ENCODE measurements at regions not wholly inside any gene's neighbourhood (a gene's known extent, or its start where the extent isn't known, plus 50 kb on each side); places are given as distances from the start of the nearest gene placed in this dataset.

GRCh38 chr2:14015113-14015630 lies 617.3 kb upstream of the LRATD1 start:
- TF ChIP-seq CTCF (IDR thresholded peaks at IDR 0.05; ENCODE audit: insufficient read depth, low read length, poor library complexity, severe bottlenecking) (no peak), EZH2phosphoT487 (conservative IDR thresholded peaks at IDR 0.05; ENCODE audit: low read length) (no peak)
- Histone ChIP-seq H3K79me2 (ENCODE audit: insufficient read depth, low read length) (no peaks in the 10 kb centered on the region), H3K9ac (ENCODE audit: low read length) (no peak overlapping the region), H3K27ac (ENCODE audit: low read depth, low read length) (no peak overlapping the region), H3K4me2 (ENCODE audit: low read depth, low read length, poor library complexity, severe bottlenecking) (no peak overlapping the region), H3K27me3 (ENCODE audit: low read length) (no peaks in the 10 kb centered on the region), H2AFZ (ENCODE audit: low read depth, low read length, severe bottlenecking) (no peak overlapping the region), H3K9me3 (ENCODE audit: insufficient read depth, low read length) (no peaks in the 10 kb centered on the region), H4K20me1 (ENCODE audit: low read depth, low read length) (no peaks in the 10 kb centered on the region), H3K9me2 (replicated peaks; ENCODE audit: insufficient read depth, low read length) (no peaks in the 10 kb centered on the region), H3K36me3 (ENCODE audit: low read length) (no peaks in the 10 kb centered on the region), H3F3A (ENCODE audit: insufficient read depth) (no peaks in the 10 kb centered on the region), H3K4me3 (ENCODE audit: insufficient read depth, low read length, poor library complexity, severe bottlenecking) (no peak overlapping the region)

GRCh38 chr2:14016289-14016955 lies 616.1 kb upstream of the LRATD1 start:
- Histone ChIP-seq H3K9me2 (replicated peaks; ENCODE audit: insufficient read depth, low read length) (no peaks in the 10 kb centered on the region), H4K20me1 (ENCODE audit: low read depth, low read length) (no peaks in the 10 kb centered on the region), H3K4me3 (ENCODE audit: insufficient read depth, low read length, poor library complexity, severe bottlenecking) (no peak overlapping the region), H2AFZ (ENCODE audit: low read depth, low read length, severe bottlenecking) (no peak overlapping the region), H3K9me3 (ENCODE audit: insufficient read depth, low read length) (no peaks in the 10 kb centered on the region), H3K79me2 (ENCODE audit: insufficient read depth, low read length) (no peaks in the 10 kb centered on the region), H3K27ac (ENCODE audit: low read depth, low read length) (no peak overlapping the region), H3K27me3 (ENCODE audit: low read length) (no peaks in the 10 kb centered on the region), H3K9ac (ENCODE audit: low read length) (no peak overlapping the region), H3F3A (ENCODE audit: insufficient read depth) (no peaks in the 10 kb centered on the region), H3K4me2 (ENCODE audit: low read depth, low read length, poor library complexity, severe bottlenecking) (no peak overlapping the region), H3K36me3 (ENCODE audit: low read length) (no peaks in the 10 kb centered on the region)
- TF ChIP-seq EZH2phosphoT487 (conservative IDR thresholded peaks at IDR 0.05; ENCODE audit: low read length) (no peak), CTCF (IDR thresholded peaks at IDR 0.05; ENCODE audit: insufficient read depth, low read length, poor library complexity, severe bottlenecking) (no peak)

- Histone ChIP-seq H4K20me1 (ENCODE audit: low read depth, low read length) (no peaks in the 10 kb centered on the region), H3K79me2 (ENCODE audit: insufficient read depth, low read length) (no peaks in the 10 kb centered on the region), H3K4me3 (ENCODE audit: insufficient read depth, low read length, poor library complexity, severe bottlenecking) (no peak overlapping the region), H3K9me3 (ENCODE audit: insufficient read depth, low read length) (no peaks in the 10 kb centered on the region), H3K9ac (ENCODE audit: low read length) (no peak overlapping the region), H3K27ac (ENCODE audit: low read depth, low read length) (no peak overlapping the region), H3K27me3 (ENCODE audit: low read length) (no peaks in the 10 kb centered on the region), H3F3A (ENCODE audit: insufficient read depth) (no peaks in the 10 kb centered on the region), H3K4me2 (ENCODE audit: low read depth, low read length, poor library complexity, severe bottlenecking) (no peak overlapping the region), H2AFZ (ENCODE audit: low read depth, low read length, severe bottlenecking) (no peak overlapping the region), H3K9me2 (replicated peaks; ENCODE audit: insufficient read depth, low read length) (no peaks in the 10 kb centered on the region), H3K36me3 (ENCODE audit: low read length) (no peaks in the 10 kb centered on the region)
- TF ChIP-seq EZH2phosphoT487 (conservative IDR thresholded peaks at IDR 0.05; ENCODE audit: low read length) (no peak), CTCF (IDR thresholded peaks at IDR 0.05; ENCODE audit: insufficient read depth, low read length, poor library complexity, severe bottlenecking) (no peak)
Observed at GRCh38 chr2:14018620-14019019, 613.9 kb upstream of the LRATD1 start.
